GM10248 (cell line): ENCODE measurements at regions not wholly inside any gene's neighbourhood (a gene's known extent, or its start where the extent isn't known, plus 50 kb on each side); places are given as distances from the start of the nearest gene placed in this dataset.
"Not testable (repeated sequence)": the region's sequence is repeated elsewhere in the genome, so short reads cannot be mapped to it uniquely, and the experiment has no call there.

Experiments
- CTCF ChIA-PET: fragments of 300-600 bp; sonication (Branson Sonifier 250); formaldehyde crosslinking; extraction: SDS; loops from one replicate; lab custom pipeline; 2021; ENCODE audit warnings: antibody characterized with exemption; lab: Yijun Ruan, JAX
- POLR2A ChIA-PET: fragments of 350-650 bp; sonication (Branson Sonifier 250); formaldehyde crosslinking; extraction: SDS; loops from one replicate; lab custom pipeline; 2020; ENCODE audit warnings: antibody characterized with exemption; lab: Yijun Ruan, JAX
- DNase-seq: peaks from one replicate; pipeline ENCODE4 v3.0.0; 2012; ENCODE audit errors: extremely low spot score
- CTCF ChIP-seq: IDR thresholded peaks from 2 replicates; pipeline ENCODE4 v1.5.1; 2012; ENCODE audit warnings: mild to moderate bottlenecking, low read depth; ENCODE audit errors: extremely low read depth, missing control alignments, control extremely low read depth

DNA sequence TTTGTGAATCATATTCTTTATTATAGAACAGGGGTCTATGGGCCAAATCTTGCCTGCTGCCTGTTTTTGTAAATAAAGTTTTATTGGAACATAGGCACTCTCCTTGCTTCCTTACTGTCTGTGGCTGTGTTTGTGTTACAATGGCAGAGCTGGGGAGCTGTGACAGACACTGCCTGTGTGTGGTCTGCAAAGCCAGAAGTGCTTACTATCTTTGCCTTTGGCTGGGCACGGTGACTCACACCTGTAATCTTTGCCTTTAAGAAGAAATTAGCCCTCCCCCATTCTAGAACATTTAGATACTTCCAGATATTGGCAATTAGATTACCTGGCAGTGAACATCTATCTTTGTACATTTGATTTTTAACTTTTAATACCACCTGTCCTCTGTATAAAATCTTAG is 308.3 kb downstream of the FOXL1 start:
- POLR2A ChIA-PET = no interaction called here
- CTCF ChIA-PET = no interaction called here
- no peak for DNase-seq
- no peak for TF ChIP-seq CTCF

DNA sequence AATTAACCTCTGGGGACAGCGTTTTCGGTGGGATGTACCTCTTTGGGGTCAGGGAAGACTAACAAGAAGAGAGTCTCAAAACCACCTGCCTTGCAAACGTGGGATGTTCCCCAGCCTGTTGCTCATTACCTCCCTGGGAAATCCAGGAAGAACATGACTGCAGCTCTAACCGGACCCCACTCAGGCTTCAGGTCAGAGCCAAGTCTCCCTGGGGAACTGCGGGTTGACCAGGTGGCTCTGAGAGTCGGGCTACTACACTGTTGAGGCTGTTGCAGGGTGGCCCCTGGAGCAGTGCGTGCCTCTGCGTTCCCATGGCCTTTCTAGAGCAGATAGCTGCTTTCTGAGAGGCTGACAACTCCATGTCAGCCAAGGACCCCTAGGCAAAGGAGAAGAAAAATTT is 309.1 kb downstream of the FOXL1 start:
- no peak for DNase-seq
- TF ChIP-seq CTCF = no peak
- POLR2A ChIA-PET = no interaction called here
- CTCF ChIA-PET = no interaction called here

GRCh38 chr16:86888231-86889053 is 310.1 kb downstream of the FOXL1 start:
- ChIA-PET CTCF (no interaction called here), POLR2A (no interaction called here)
- no peak for DNase-seq
- TF ChIP-seq CTCF = no peak

DNA sequence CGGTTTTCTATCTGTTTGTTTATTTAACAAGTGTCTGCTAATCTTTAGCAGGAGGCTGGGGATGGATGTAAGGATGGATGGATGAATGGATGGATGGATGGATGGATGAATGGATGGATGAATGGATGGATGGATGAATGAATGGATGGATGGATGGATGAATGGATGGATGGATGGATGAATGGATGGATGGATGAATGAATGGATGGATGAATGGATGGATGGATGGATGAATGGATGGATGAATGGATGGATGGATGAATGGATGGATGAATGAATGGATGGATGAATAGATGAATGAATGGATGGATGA is 310.7 kb downstream of the FOXL1 start:
- POLR2A ChIA-PET, DNase-seq, CTCF ChIA-PET: not testable (repeated sequence)

DNA sequence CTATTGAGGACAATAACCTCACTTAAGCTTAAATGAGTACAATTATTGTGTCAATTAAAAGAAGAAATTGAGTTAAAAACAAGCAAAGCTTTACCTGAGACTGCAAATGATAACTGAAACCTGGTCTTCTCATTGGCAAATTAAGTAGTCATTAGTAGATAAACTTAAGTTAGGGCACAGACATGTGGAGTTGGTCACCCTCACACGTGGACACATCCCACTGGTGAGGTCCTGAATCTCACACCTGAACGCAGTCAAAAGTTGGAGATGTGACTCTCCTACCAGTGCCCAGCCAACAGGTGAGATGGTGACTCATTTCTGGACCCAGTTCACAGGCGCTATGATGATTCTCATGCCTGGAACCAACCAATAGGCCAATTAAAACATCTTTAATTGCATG is 311.6 kb downstream of the FOXL1 start:
- ChIA-PET POLR2A (no interaction called here), CTCF (no interaction called here)
- TF ChIP-seq CTCF = no peak
- no peak for DNase-seq

- CTCF ChIA-PET = no interaction called here
- no peak for TF ChIP-seq CTCF
- POLR2A ChIA-PET = no interaction called here
- DNase-seq = no peak
Measured at GRCh38 chr16:86891121-86891520, 312.8 kb downstream of the FOXL1 start.

DNA sequence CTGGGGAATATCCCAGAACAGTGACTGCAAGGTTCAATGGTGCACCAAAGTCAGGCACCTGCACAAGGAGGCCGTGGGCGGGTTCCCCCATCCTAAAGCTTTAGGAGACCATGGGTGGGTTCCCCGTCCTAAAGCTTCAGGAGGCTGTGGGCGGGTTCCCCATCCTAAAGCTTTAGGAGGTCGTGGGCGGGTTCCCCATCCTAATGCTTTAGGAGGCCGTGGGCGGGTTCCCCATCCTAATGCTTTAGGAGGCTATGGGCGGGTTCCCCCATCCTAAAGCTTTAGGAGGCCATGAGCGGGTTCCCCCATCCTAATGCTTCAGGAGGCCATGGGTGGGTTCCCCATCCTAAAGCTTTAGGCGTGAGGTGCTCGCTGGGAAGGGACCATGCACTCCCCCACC is 313.3 kb downstream of the FOXL1 start:
- DNase-seq = no peak
- ChIA-PET CTCF (no interaction called here), POLR2A (no interaction called here)
- no peak for TF ChIP-seq CTCF
